PFSK-1 (cell line): ENCODE measurements at regions not wholly inside any gene's neighbourhood (a gene's known extent, or its start where the extent isn't known, plus 50 kb on each side); places are given as distances from the start of the nearest gene placed in this dataset.

Source experiments
- POLR2AphosphoS5 ChIP-seq: IDR thresholded peaks from 2 replicates; pipeline ENCODE4 v1.6.1; 2012; ENCODE audit warnings: low read depth, mild to moderate bottlenecking, control low read depth, low read length, moderate library complexity
- TF ChIP-seq, protein P1 (sequence below), 2 experiments: IDR thresholded peaks; 2 replicates each; pipeline versions ENCODE4 v1.6.1 to v1.8.0; 2011 to 2012; ENCODE audit warnings: low read depth in 2 of 2, low read length in 2 of 2, control low read depth in 1 of 2, inconsistent platforms in 1 of 2, mild to moderate bottlenecking in 1 of 2, moderate library complexity in 1 of 2; ENCODE audit not compliant: insufficient read depth in 1 of 2

DNA sequence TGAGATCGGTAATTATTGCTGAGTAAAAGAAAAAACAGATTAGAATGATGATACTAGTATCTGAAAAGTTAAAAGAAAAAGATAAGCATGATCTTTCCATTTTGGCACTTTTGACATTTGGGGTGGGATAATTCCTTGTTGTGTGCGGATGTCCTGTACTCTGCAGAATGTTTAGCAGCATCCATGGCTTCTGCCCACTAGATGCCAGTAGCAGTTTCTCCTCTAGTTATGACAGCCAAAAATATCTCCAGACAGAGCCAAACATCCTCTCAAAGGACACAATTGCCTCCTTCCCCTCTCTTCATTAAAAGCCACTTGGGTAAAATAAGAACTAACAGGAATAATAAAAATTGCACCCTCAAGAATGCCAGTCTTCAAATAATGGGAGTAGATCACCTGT lies 468.8 kb upstream of the GRM7 start:
- TF ChIP-seq, protein P1, sequence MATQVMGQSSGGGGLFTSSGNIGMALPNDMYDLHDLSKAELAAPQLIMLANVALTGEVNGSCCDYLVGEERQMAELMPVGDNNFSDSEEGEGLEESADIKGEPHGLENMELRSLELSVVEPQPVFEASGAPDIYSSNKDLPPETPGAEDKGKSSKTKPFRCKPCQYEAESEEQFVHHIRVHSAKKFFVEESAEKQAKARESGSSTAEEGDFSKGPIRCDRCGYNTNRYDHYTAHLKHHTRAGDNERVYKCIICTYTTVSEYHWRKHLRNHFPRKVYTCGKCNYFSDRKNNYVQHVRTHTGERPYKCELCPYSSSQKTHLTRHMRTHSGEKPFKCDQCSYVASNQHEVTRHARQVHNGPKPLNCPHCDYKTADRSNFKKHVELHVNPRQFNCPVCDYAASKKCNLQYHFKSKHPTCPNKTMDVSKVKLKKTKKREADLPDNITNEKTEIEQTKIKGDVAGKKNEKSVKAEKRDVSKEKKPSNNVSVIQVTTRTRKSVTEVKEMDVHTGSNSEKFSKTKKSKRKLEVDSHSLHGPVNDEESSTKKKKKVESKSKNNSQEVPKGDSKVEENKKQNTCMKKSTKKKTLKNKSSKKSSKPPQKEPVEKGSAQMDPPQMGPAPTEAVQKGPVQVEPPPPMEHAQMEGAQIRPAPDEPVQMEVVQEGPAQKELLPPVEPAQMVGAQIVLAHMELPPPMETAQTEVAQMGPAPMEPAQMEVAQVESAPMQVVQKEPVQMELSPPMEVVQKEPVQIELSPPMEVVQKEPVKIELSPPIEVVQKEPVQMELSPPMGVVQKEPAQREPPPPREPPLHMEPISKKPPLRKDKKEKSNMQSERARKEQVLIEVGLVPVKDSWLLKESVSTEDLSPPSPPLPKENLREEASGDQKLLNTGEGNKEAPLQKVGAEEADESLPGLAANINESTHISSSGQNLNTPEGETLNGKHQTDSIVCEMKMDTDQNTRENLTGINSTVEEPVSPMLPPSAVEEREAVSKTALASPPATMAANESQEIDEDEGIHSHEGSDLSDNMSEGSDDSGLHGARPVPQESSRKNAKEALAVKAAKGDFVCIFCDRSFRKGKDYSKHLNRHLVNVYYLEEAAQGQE (IDR thresholded peaks at IDR 0.05; ENCODE audit: insufficient read depth in 1 of 2, low read depth in 2 of 2, low read length in 2 of 2) = no peak
- no peak for TF ChIP-seq POLR2AphosphoS5
